GM19023 (cell line): ENCODE measurements at regions not wholly inside any gene's neighbourhood (a gene's known extent, or its start where the extent isn't known, plus 50 kb on each side); places are given as distances from the start of the nearest gene placed in this dataset.
"Not testable (repeated sequence)": the region's sequence is repeated elsewhere in the genome, so short reads cannot be mapped to it uniquely, and the experiment has no call there.

Experiments used
- ATAC-seq: cut with Tn5 transposase; IDR thresholded peaks from one replicate; pipeline ENCODE4 v1.9.1; 2021; ENCODE audit warnings: mild to moderate bottlenecking, moderate library complexity; ENCODE audit not compliant: unreplicated experiment

DNA sequence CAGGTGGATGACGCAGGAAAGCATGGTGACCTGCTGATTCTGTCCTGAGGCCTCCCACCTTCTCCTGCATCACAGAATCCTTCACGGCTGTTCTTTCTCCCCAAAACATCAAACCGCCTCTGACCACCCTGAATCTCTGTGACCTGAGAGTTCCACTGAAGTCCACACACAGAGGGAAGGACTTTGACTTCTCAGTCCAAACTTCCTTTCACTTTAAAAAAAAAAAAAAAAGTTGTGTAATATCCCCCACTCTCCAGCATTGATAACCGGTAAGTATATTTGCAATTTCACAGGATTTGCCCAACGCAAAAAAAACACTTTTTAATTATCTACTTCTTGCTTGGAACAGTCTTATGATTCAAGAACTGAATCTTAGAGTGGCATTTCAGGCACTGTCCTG is 259.5 kb upstream of the IRS2 start:
- ATAC-seq: no peak

DNA sequence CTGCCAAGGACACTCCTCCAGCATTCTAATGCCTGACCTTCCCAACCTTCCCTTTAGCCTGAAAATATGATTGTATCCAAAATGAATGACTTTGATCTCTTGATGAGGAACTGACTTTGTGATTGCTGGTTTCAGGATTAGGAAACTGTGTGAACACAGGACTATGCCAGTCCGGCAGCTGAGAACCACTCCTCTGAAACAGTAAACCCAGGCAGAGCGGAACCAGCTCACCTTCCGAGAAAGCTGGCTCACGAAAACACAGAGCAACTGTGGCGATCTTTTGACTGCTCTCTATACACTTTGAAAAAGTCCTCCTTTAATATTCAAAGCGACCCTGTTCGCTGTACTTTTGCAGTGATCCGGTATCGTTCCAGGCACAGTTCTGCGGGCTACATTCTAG is 258.8 kb upstream of the IRS2 start:
- ATAC-seq: no peak

DNA sequence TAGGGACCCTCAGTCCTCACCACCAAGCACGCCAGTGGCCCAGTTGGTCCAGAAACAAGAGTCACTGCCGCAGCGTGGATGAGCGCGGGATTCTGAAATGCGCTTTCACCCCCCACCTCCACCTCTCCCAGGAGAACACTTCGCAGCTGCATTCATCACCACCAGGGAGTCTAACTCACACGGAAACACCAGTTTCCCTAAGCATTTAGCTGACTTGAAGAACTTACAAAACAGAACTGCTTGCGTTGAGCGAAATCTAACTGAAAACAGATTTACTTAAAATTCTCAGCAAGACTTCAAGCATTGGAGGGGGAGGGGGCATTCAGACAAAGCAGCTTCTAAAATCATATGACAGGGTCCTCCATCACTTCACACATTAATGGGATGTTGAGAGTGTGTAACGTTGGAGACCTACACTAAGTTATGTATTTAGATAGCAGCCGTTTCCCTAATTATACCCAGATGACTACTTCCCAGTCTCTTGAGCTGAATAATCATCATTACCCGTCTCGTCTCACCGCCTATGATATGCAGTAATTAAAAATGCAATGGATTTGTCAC is 258.2 kb upstream of the IRS2 start:
- no peak for ATAC-seq

DNA sequence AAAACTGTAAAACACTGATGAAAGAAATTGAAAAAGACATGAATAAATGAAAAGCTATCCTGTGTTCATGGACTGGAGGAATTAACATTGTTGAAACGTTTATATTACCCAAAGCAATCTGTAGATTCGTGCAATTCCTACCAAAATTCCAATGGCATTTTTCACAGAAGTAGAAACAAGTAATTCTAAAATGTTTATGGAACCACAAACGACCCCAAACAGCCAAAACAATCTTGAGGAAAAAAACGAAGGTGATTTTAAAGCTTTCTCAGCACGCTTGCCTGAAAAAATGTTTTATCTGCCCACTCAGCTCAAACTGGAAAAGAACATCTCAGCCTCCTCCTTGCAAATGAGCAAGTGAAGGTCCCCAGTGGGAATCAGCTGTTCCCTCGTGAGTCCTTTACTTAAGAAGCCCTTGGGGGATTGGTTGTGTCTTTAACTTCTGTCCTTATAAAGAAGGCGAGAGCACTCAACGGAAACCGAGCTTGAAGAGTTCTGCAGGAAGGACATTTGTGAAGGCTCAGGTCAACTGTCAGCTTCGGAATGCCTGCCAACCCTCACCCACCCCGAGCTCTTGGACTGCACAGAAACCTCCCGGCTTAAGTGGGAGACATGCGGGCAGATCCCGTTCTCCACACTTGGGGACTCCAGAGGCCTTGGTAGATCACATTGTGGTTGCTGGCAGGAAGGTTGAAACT is 256.0 kb upstream of the IRS2 start:
- ATAC-seq: no peak

DNA sequence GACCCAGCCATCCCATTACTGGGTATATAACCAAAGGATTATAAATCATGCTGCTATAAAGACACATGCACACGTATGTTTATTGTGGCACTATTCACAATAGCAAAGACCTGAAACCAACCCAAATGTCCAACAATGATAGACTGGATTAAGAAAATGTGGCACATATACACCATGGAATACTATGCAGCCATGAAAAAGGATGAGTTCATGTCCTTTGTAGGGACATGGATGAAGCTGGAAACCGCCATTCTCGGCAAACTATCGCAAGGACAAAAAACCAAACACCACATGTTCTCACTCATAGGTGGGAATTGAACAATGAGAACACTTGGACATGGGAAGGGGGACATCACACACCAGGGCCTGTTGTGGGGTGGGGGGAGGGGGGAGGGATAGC is 255.3 kb upstream of the IRS2 start:
- not testable (repeated sequence) for ATAC-seq

DNA sequence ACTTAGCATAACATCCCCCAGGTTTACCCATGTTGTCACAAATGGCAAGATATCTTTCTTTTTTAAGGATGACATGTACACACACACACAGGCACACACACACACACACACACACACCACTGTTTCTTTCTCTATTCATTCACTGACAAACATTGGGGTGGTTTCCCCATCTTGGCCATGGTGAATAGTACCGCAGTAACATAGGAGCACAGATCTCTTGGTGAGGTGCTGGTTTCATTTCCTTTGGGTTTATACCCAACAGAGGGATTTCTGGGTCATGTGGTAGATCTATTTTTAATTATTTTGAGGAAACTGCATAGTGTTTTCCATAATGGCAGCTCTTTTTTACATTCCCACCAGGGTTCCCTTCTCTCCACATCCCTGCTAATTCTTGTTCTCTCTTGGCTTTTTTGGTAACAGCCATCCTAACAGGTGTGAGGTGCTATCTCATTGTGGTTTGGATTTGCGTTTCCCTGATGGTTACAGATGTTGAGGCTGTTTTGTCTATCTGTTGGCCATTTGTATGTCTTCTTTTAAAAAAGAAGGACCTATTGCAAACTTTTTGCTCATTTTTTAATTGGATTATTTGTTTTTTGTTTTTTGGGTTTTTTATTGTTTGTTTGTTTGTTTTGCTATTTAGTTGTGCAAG is 251.7 kb upstream of the IRS2 start:
- no peak for ATAC-seq

DNA sequence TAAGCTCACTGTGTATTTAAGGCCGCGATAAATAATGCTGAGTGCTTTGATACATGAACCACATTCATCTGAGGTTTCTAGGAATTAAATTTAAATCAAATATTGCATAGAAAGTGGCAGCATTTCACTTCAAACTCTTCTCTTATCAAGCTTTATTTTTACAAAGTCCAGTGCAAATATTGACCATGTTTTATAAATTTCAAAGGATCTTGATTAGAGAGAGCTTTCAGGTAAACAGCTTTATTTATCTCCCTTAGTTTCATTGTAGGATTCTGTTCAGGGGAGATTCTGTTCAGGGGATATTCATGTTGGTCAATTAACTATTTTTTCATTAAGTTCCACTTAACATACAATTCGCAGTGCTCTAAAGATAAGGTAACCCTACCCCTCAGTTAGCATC is 249.7 kb upstream of the IRS2 start:
- ATAC-seq: no peak

DNA sequence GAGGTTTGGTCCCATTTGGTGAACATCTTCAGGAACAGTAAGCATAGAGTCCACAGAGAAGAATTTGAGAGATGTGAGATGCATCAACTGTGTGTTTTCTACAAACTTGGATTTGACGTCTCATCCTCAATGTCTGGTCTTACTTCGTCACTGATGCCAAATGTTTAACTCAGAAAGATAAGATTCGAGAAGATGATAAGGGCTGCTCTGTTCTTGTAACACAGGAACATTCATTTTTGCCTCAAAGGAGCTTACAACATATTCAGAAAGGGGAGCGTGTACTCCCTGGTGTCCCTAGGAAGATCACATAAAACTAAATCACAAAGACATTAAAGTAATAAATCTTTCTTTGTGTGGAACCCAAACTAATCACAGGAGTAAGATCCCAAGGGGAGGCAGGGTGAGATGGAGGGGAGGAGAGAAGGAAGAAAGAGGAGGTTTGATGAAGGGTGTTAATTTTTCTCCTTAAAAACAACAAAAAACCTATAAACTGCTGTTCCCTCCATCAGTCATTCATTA is 247.7 kb upstream of the IRS2 start:
- ATAC-seq: no peak

DNA sequence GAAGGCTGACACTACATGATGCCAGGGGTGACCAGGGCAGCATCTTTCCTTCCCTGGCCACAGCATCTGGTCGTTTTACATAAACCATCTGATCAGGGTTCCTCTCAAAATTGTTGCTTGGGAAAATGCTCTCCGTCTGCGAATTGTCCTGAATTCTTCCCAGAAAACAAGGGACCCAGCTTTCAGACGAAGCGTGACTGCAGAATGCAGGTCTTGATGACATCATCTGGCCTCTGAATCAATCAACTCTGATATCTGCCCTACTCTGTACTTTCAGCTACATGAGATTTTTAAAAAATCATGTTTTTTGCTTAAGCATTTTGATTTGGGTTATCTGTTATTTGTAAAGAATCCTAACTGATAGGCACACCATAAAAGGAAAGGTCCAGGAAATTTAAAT is 246.6 kb upstream of the IRS2 start:
- no peak for ATAC-seq

DNA sequence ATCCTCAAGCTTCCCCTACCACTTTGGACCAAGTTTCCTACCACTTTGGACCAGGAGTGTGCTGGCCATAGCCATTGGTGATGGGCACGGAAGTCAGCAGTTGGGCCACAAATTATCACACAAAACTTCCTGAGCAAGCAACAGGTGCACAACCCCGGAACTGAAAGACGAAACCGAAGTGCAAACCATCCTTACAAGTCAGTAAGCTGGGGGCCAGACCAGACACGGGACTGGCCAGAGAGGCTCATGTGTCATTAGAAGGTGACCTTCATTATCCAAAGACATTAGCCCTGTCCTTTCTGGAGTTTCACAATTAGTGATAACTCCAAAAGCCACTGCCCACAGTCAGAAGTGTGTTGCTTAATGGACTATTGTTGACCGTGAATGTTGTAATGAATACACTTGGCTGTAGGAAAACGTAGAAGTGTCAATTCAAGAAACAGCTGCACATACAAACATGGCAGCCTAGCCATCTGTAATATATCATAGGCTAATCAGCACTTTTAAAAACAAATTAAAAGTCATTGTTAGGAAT is 244.1 kb upstream of the IRS2 start:
- no peak for ATAC-seq

DNA sequence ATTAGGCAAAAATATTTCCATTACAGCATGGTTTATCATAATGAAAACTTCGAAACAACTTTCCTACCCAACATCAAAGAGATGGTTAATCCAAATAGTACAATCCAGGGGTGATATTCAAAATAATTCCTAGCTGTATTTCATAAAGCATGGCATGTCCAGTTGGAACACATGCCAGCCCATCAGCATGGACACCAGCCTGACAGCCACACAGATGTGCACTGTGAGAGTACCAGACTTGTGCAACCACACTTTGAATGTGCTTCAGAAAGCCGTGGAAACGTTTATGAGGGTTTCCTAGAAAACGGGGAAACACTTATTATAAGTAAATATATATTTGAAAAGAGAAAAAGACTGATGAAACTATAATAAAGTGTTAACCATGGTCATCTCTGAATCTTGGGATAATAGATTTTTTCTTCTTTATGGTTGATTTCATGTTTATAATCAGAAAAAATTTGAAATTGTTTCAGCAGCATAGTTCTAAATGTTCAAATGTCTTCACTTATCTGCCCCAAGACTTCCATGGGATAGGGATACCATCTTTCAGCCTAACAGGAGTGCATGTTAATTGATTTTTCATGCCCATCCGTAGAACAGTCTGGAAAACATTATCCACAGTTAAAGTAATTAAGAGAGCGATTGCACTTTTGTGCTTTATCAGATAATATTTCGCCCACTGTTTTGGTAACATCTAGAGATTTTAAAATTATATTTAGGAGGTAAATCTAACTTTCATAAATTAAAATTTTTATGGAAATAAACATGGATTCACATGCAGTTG is 242.6 kb upstream of the IRS2 start:
- no peak for ATAC-seq

DNA sequence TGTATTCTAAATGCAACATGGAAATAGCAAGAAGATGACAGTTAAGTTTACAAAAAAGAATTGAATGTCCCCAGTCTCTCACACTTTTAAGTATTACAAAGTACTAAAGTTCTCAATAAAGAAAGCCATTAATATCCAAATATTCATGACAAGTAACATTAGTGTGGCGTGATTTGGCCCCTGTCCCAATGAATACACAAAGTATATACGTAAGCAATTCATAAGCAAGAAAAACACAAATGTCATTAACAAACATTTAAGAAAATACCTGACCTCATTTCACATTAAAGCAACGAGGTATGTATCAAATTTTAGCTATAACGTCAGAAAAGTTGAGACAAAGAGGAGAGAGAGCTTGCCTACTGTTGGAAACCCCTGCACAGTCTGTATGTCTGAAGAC is 241.9 kb upstream of the IRS2 start:
- no peak for ATAC-seq

DNA sequence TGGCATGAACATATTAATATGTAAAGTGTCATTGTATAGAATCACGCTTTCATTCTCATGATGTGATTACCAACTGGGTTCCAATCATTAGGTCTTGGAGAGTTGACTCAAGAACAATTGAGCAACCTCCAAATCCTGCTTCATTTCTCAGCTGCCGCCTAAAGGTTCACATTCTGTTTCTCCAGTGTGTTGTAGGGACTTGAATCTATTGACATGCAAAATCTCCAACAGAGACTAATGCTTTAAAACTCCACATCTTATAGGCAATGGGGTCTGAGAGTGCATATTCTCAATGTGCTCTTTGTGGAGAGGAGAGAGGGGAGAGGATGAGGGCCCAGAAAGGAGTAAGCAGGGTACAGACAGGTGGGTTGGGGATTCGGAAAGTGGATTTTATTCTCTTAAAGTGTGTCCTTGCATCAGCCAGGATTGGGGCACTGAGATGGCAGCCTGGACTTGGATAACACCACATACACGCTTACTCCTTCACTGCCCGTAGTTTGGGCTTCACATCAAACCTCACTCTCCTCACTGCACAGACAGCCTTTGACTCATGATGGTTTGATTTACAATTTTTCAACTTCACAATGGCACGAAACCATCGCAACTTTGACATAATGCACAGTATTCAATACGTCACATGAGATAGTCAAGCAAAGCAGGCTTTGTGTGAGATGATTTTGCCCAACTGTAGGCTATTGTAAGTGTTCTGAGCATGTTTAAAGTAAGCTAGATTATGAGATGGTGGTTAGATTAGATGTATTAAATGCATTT is 241.3 kb upstream of the IRS2 start:
- no peak for ATAC-seq

DNA sequence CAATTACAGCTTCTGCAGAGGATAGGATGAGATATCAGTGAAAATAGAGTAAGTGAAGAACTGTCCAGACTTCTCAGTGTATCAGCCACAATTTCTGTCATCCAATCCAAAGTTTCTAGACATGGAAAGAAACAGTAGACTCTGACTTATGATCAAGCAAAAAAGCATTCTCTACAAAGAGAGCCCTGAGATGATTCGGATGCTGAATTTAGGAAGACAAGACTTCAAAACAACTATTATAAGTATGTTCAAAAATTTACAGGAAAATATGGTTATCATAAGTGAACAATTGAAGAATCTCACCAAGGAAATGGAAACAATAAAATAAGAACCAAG is 238.2 kb upstream of the IRS2 start:
- no peak for ATAC-seq

DNA sequence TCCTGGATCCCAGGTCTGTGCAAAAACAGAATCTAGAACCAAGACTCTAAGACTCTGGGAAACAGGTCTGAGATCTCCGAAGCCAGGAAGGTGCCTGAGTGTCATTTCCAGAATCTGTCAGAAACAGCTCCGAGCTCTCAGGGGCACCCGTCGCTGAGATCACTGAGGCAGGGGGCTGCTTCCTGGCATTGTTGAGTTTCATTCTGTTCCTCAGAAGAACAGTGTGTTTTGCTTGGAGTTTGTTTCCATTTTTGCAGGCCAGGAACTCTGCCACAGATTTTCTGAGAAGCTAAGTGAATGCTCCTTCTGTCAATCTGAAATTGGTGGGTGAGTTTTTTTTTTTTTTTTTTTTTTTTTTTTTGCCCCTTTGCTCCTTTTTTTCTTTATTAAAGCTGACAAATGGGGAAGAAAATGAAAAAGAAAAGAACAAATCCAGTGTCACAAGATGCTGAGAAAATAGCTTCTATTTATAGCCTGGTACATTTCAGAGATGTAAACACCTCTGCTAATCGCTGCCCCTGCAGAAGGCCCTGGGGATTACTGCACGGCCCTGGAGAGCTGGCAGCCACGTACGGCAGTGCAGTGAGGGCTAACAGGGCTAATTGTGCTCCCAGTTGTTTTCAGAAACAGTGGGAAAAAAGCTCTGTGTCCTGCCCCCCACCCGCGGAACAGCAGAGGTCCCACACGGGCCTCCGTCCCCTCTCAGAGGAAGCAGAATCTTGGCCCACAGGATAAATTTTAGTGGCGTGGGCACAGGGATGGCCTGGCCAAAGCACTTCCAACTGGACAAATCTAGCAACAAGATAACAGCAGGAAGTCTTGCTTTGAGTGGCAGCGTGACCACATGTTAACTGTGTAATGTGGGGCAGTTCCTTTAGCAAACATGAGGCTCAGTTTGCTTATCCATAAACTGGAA is 237.6 kb upstream of the IRS2 start:
- no peak for ATAC-seq

DNA sequence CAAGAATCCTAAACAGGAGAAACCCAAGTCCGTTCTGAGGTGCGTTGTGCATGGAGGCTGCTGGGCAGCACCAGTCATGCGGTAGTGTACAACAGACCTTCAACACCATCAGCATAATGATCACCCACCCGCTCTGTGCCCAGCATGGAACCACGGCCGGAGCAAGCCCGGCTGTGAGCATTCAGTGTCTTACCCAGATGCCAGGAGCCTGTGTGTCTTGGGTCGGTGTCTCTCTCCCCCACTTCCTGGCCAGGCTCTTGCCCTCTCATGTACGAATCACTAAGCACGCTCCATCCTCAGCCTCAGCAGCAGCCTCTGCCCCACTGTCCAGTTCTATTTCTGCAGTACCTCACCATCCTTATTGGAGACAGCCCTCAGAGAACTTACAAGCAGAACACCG is 231.6 kb upstream of the IRS2 start:
- ATAC-seq: no peak

DNA sequence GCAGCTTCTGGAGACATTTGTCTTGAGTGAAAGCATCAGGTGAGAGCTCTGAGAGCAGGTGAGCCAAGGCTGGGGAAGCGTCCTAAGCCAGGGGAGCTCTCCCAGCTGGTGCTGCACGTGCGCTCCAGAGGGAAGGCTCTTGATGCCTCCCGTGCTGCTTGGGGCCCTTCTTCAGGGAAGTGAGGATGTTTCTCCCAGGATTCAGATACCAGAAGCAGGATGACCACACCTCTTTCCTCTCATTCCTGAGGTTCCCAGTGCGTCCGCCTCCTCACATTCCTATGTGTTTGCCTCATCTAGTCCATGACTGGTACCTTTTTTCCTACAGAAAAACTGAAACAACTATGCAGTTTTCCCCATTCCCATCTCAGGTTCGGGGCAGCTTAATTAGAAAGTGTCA is 231.0 kb upstream of the IRS2 start:
- ATAC-seq: no peak

DNA sequence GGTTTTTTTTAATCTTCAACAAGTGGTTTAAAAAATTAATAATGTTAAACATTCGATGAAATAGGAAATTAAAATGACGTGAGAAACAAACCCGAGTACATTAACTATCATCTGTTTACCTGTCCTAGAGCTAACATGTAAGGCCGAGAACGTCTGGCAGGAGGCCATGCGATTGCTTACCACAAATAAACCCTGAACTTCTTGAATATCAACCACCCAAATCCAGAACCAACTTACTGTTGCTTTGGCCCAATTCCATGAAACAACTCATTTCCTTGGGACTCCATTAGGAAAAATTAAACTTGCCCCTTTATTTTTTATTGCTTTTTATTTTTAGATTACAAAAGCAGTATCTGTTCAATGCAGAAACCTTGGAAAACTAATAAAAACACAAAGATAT is 228.9 kb upstream of the IRS2 start:
- no peak for ATAC-seq

DNA sequence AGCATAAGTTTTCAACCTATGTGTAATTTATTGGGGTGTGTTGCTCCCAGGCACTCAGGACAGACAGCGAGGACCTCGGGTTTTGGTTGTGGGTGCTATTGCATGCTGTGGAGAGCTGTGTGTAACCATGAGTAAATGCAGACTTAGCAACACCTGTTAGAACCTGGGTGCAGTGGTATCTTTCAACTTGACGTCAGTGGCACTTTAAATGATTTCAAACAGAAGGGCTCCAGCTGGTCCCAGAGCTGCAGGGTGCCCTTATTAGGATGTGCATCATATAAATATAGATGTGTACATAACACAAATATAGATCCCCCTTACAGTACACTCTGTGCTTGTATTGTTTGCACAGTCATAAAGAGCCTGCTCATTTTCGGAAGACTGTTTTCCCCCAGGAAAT is 228.3 kb upstream of the IRS2 start:
- no peak for ATAC-seq
